Panc1 (cell line): ENCODE measurements at regions not wholly inside any gene's neighbourhood (a gene's known extent, or its start where the extent isn't known, plus 50 kb on each side); places are given as distances from the start of the nearest gene placed in this dataset.

Source experiments
- ATAC-seq: fragments of 200-7000 bp; cut with Tn5 transposase; 2 replicates; pipeline ENCODE4 v1.9.1; 2020; ENCODE audit warnings: mild to moderate bottlenecking, moderate library complexity
- BruUV-seq: library from RNA; stranded (reverse); fragments of 400-500 nt; replicated peaks from 2 replicates; lab custom pipeline; 2021; lab: Mats Ljungman, UMichigan
- CTCF ChIA-PET: fragments of 300-600 bp; sonication (Branson Sonifier 250); formaldehyde crosslinking; loops from one replicate; lab custom pipeline; 2022; ENCODE audit warnings: antibody characterized with exemption; lab: Charles Lee
- POLR2A ChIA-PET: fragments of 300-600 bp; sonication (Branson Sonifier 250); formaldehyde crosslinking; loops from one replicate; lab custom pipeline; 2022; ENCODE audit warnings: antibody characterized with exemption; lab: Charles Lee
- DNase-seq: peaks from one replicate; pipeline ENCODE4 v3.0.0-alpha.2; 2010; ENCODE audit warnings: low read depth, low spot score
- H3K27ac ChIP-seq: 2 replicates; pipeline ENCODE4 v1.5.1; 2011; ENCODE audit warnings: mild to moderate bottlenecking, low read length, inconsistent platforms
- H3K27me3 ChIP-seq: fragments of 200-500 bp; sonication (Bioruptor generic); 2 replicates; pipeline ENCODE4 v1.6.0; 2014; ENCODE audit warnings: low read length, inconsistent platforms; ENCODE audit not compliant: control insufficient read depth, insufficient read depth
- H3K36me3 ChIP-seq: fragments of 200-500 bp; sonication (Bioruptor generic); 2 replicates; pipeline ENCODE4 v1.5.1; 2014; ENCODE audit warnings: inconsistent platforms, mild to moderate bottlenecking, low read length, moderate library complexity; ENCODE audit not compliant: control insufficient read depth, insufficient read depth
- H3K4me1 ChIP-seq: 2 replicates; pipeline ENCODE4 v1.5.1; 2011; ENCODE audit warnings: inconsistent platforms, mild to moderate bottlenecking, low read length, moderate library complexity; ENCODE audit not compliant: control insufficient read depth, insufficient read depth
- H3K4me3 ChIP-seq, 2 experiments: 2 replicates each; pipeline ENCODE4 v1.5.1; 2011 to 2012; ENCODE audit warnings: low read depth in 2 of 2, low read length in 2 of 2, mild to moderate bottlenecking in 2 of 2, inconsistent platforms in 1 of 2, moderate library complexity in 1 of 2
- H3K9me3 ChIP-seq: fragments of 200-500 bp; sonication (Bioruptor generic); 2 replicates; pipeline ENCODE4 v1.5.1; 2014; ENCODE audit warnings: low read depth, mild to moderate bottlenecking, inconsistent platforms, low read length, moderate library complexity; ENCODE audit not compliant: control insufficient read depth, insufficient read depth
- CTCF ChIP-seq: fragments of 450-650 bp; IDR thresholded peaks from 2 replicates; pipeline ENCODE4 v1.5.1; 2017; ENCODE audit warnings: mild to moderate bottlenecking
- POLR2AphosphoS5 ChIP-seq: IDR thresholded peaks from 2 replicates; pipeline ENCODE4 v1.6.1; 2012; ENCODE audit warnings: mild to moderate bottlenecking, low read depth, low read length, moderate library complexity
- REST ChIP-seq, 2 experiments: IDR thresholded peaks; 2 replicates each; pipeline ENCODE4 v1.6.1; 2011 to 2012; ENCODE audit warnings: low read depth in 2 of 2, control low read depth in 1 of 2, low read length in 1 of 2, mild to moderate bottlenecking in 1 of 2, moderate library complexity in 1 of 2; ENCODE audit not compliant: insufficient read depth in 1 of 2
- SIN3A ChIP-seq: IDR thresholded peaks from 2 replicates; pipeline ENCODE4 v1.6.1; 2012; ENCODE audit warnings: low read depth, mild to moderate bottlenecking, low read length, moderate library complexity, borderline replicate concordance; ENCODE audit not compliant: insufficient read depth
- TCF7L2 ChIP-seq: IDR thresholded peaks from 2 replicates; pipeline ENCODE4 v1.6.1; 2011; ENCODE audit warnings: mild to moderate bottlenecking, low read depth, low read length, inconsistent platforms
- in situ Hi-C: cut with HindIII; loops from 2 replicates; pipeline ENCODE4 v1.10.0; 2016; ENCODE audit warnings: low sequenced_read_pairs, low pct_unique_long_range_greater_than_20kb
- intact Hi-C: fragments of 100-400 bp; cut with micrococcal nuclease; formaldehyde crosslinking; loops from one replicate; pipeline ENCODE4 v1.10.0; 2022; ENCODE audit not compliant: unreplicated experiment

GRCh38 chr1:63248216-63248615, 74.2 kb upstream of the FOXD3 start:
- in situ Hi-C loops (no loop called here), intact Hi-C loops (no loop called here)
- no peaks in the 10 kb centered on the region for H3K9me3 ChIP-seq

GRCh38 chr1:63255153-63255552, 67.2 kb upstream of the FOXD3 start:
- no peaks in the 10 kb centered on the region; the same call in 1 of the 2 replicates for H3K27me3 ChIP-seq
- TF ChIP-seq SIN3A, result no peak
- no peak for TF ChIP-seq CTCF
- no peak for TF ChIP-seq REST (IDR thresholded peaks at IDR 0.05; ENCODE audit: insufficient read depth in 1 of 2, low read depth in 2 of 2, low read length in 1 of 2)
- TF ChIP-seq TCF7L2, result no peak
- TF ChIP-seq POLR2AphosphoS5, result no peak
- no TSS peak for BruUV-seq
- intact Hi-C loops (no loop called here), in situ Hi-C loops (no loop called here)
- H3K36me3 ChIP-seq, result no peaks in the 10 kb centered on the region
- ATAC-seq (no peak), DNase-seq (no peak)
- POLR2A ChIA-PET, result no interaction called here
- CTCF ChIA-PET, result no interaction called here
- H3K4me3 ChIP-seq, result no peak overlapping the region
- no peaks in the 10 kb centered on the region for H3K4me1 ChIP-seq
- no peaks in the 10 kb centered on the region for H3K9me3 ChIP-seq
- no peak overlapping the region for H3K27ac ChIP-seq

More at GRCh38 chr1:63248216-63248615, 74.2 kb upstream of the FOXD3 start:
- ATAC-seq, result no peak
- H3K27me3 ChIP-seq, result no peaks in the 10 kb centered on the region
- ChIA-PET CTCF (no interaction called here), POLR2A (no interaction called here)
- no peaks in the 10 kb centered on the region for H3K36me3 ChIP-seq
- H3K4me1 ChIP-seq, result no peaks in the 10 kb centered on the region
- no TSS peak for BruUV-seq
- no peak overlapping the region for H3K27ac ChIP-seq
- H3K4me3 ChIP-seq, result no peak overlapping the region
- TF ChIP-seq TCF7L2, result no peak
- no peak for TF ChIP-seq REST (IDR thresholded peaks at IDR 0.05; ENCODE audit: insufficient read depth in 1 of 2, low read depth in 2 of 2, low read length in 1 of 2)
- no peak for TF ChIP-seq POLR2AphosphoS5
- no peak for TF ChIP-seq SIN3A
- TF ChIP-seq CTCF, result no peak
- DNase-seq, result no peak
